ENCODE measurements at regions not wholly inside any gene's neighbourhood (a gene's known extent, or its start where the extent isn't known, plus 50 kb on each side); places are given as distances from the start of the nearest gene placed in this dataset.

DNA sequence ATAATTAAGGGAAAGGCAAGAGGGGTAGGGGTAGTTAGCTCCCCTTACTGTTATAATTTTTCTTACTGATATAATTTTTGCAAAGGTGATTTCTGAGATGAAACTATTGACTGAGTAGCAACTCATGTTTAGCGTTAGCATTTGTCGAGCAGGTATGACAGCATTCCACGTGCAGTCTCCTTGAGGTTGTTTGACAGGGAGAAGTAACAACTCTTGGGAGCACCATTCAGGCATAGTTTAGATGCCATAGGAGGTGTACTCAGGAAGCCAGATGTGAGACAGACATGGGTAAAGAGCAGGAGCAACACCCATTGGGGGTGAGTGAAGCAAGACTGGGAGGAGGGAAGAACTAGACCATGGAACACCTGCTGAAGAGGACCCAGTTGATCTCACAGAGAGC, 96.6 kb upstream of the KLF6 start:
- TF ChIP-seq, protein P1, sequence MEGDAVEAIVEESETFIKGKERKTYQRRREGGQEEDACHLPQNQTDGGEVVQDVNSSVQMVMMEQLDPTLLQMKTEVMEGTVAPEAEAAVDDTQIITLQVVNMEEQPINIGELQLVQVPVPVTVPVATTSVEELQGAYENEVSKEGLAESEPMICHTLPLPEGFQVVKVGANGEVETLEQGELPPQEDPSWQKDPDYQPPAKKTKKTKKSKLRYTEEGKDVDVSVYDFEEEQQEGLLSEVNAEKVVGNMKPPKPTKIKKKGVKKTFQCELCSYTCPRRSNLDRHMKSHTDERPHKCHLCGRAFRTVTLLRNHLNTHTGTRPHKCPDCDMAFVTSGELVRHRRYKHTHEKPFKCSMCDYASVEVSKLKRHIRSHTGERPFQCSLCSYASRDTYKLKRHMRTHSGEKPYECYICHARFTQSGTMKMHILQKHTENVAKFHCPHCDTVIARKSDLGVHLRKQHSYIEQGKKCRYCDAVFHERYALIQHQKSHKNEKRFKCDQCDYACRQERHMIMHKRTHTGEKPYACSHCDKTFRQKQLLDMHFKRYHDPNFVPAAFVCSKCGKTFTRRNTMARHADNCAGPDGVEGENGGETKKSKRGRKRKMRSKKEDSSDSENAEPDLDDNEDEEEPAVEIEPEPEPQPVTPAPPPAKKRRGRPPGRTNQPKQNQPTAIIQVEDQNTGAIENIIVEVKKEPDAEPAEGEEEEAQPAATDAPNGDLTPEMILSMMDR (optimal IDR thresholded peaks at IDR 0.05 in 1 of 3, IDR thresholded peaks at IDR 0.05 in 1 of 3, conservative IDR thresholded peaks at IDR 0.05 in 1 of 3; ENCODE audit: extremely low read depth in 1 of 3, insufficient read depth in 2 of 3, low read length in 3 of 3) = no peak
- no peak for TF ChIP-seq EZH2 (IDR thresholded peaks at IDR 0.05; ENCODE audit: low read length)

Data from keratinocyte (primary cell).